ENCODE measurements at regions not wholly inside any gene's neighbourhood (a gene's known extent, or its start where the extent isn't known, plus 50 kb on each side); places are given as distances from the start of the nearest gene placed in this dataset.

DNA sequence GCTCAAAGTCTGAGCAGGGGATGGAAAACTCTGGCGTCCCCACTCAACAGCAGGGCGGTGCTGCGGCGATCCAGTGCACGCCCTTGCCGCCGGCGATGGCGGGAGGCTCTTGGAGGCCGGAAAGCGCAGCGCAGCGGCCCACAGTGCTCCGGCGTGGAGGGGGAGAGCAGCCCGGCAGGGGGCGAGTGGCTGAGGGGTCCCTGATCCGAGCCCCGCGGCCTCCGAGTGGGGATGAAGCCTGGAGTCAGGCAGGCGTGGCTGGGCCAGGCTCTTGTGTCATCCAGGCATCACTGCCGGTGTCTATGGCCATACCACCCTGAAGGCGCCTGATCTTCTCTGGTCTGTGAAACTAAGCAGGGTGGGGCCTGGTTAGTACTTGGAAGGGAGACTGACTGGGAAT lies 183.1 kb downstream of the ALG10 start:
- H3K27ac Mint-ChIP-seq = no peak overlapping the region
- H3K36me3 Mint-ChIP-seq (ENCODE audit: low read depth) = no peaks in the 10 kb centered on the region
- DNase-seq (ENCODE audit: low spot score) = no peak
- no peaks in the 10 kb centered on the region for H3K27me3 Mint-ChIP-seq (ENCODE audit: insufficient read depth)
- H3K9me3 Mint-ChIP-seq = peaks cover 5% of the 10 kb centered on the region
- H3K4me3 Mint-ChIP-seq = no peak overlapping the region
- H3K4me1 Mint-ChIP-seq (ENCODE audit: low read depth) = no peaks in the 10 kb centered on the region
- intact Hi-C loops (cut with micrococcal nuclease) = no loop called here

GRCh38 chr12:34206061-34206785 lies 183.9 kb downstream of the ALG10 start:
- no peaks in the 10 kb centered on the region for H3K27me3 Mint-ChIP-seq (ENCODE audit: insufficient read depth)
- H3K36me3 Mint-ChIP-seq (ENCODE audit: low read depth) = no peaks in the 10 kb centered on the region
- no peak overlapping the region for H3K27ac Mint-ChIP-seq
- intact Hi-C loops (cut with micrococcal nuclease) = no loop called here
- peaks cover 5% of the 10 kb centered on the region for H3K9me3 Mint-ChIP-seq
- no peak overlapping the region for H3K4me3 Mint-ChIP-seq
- no peaks in the 10 kb centered on the region for H3K4me1 Mint-ChIP-seq (ENCODE audit: low read depth)
- DNase-seq (ENCODE audit: low spot score) = no peak

DNA sequence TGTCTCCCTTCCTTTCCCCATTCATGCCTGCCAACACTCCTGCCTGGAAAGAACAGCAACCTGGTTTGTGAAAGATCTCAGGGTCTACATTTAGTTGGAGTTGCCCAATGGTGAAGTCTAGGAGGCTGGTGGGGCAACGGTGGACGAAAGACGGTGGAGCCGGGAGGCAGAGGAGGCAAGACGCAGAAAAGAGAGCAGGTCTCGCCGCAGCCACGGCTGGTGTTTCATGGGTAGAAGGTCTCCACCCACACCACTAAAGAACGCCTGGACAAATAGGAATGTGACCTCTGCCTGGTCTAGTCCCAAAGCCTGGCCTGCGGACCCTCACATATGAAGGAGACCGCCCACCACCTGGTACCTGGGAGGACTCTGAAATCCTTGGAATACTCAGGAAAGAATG lies 185.6 kb downstream of the ALG10 start:
- no peaks in the 10 kb centered on the region for H3K4me1 Mint-ChIP-seq (ENCODE audit: low read depth)
- peaks cover 5% of the 10 kb centered on the region for H3K9me3 Mint-ChIP-seq
- intact Hi-C loops (cut with micrococcal nuclease) = no loop called here
- no peak overlapping the region for H3K27ac Mint-ChIP-seq
- H3K36me3 Mint-ChIP-seq (ENCODE audit: low read depth) = no peaks in the 10 kb centered on the region
- no peaks in the 10 kb centered on the region for H3K27me3 Mint-ChIP-seq (ENCODE audit: insufficient read depth)
- no peak for DNase-seq (ENCODE audit: low spot score)
- no peak overlapping the region for H3K4me3 Mint-ChIP-seq

GRCh38 chr12:34208331-34209258 lies 186.3 kb downstream of the ALG10 start:
- no peaks in the 10 kb centered on the region for H3K36me3 Mint-ChIP-seq (ENCODE audit: low read depth)
- H3K27me3 Mint-ChIP-seq (ENCODE audit: insufficient read depth) = no peaks in the 10 kb centered on the region
- H3K4me1 Mint-ChIP-seq (ENCODE audit: low read depth) = no peaks in the 10 kb centered on the region
- H3K4me3 Mint-ChIP-seq = no peak overlapping the region
- intact Hi-C loops (cut with micrococcal nuclease) = no loop called here
- peaks cover 5% of the 10 kb centered on the region for H3K9me3 Mint-ChIP-seq
- no peak overlapping the region for H3K27ac Mint-ChIP-seq
- no peak for DNase-seq (ENCODE audit: low spot score)

DNA sequence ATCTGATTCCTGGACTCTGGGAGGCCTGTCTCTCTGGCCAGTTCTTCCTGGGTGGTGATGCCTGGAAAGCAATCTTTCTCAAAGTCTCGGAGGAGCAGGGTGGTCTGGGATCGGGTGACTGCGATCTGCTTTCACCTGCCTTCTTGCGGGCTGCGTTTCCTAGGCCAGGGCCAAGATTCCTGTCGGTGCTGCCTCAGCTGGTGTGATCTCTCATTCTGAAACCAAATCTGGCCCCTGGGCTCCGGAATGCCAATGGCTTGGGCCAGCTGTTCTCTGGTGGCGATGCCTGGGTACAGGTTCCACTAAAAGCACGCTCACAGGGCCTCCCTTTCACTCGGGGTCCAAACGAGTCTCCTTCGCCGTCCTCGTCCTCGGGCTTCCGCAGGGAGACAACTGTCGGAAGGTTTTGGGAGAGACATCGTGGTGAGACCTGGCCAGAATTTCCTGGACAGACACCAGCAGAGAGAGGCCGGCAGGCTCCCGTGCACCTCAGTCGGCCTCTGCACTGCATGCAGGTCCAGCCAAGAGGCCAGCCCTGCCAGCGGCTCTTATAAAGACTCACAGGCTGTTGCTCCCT lies 187.1 kb downstream of the ALG10 start:
- H3K27ac Mint-ChIP-seq = no peak overlapping the region
- no peak for DNase-seq (ENCODE audit: low spot score)
- no peak overlapping the region for H3K4me3 Mint-ChIP-seq
- H3K4me1 Mint-ChIP-seq (ENCODE audit: low read depth) = no peaks in the 10 kb centered on the region
- H3K9me3 Mint-ChIP-seq = peaks cover 5% of the 10 kb centered on the region
- intact Hi-C loops (cut with micrococcal nuclease) = no loop called here
- no peaks in the 10 kb centered on the region for H3K36me3 Mint-ChIP-seq (ENCODE audit: low read depth)
- H3K27me3 Mint-ChIP-seq (ENCODE audit: insufficient read depth) = no peaks in the 10 kb centered on the region

GRCh38 chr12:34210183-34210582 lies 187.9 kb downstream of the ALG10 start:
- H3K36me3 Mint-ChIP-seq (ENCODE audit: low read depth) = no peaks in the 10 kb centered on the region
- H3K27me3 Mint-ChIP-seq (ENCODE audit: insufficient read depth) = no peaks in the 10 kb centered on the region
- H3K27ac Mint-ChIP-seq = no peak overlapping the region
- DNase-seq (ENCODE audit: low spot score) = no peak
- no peak overlapping the region for H3K4me3 Mint-ChIP-seq
- H3K4me1 Mint-ChIP-seq (ENCODE audit: low read depth) = no peaks in the 10 kb centered on the region
- intact Hi-C loops (cut with micrococcal nuclease) = no loop called here
- H3K9me3 Mint-ChIP-seq = peaks cover 5% of the 10 kb centered on the region

DNA sequence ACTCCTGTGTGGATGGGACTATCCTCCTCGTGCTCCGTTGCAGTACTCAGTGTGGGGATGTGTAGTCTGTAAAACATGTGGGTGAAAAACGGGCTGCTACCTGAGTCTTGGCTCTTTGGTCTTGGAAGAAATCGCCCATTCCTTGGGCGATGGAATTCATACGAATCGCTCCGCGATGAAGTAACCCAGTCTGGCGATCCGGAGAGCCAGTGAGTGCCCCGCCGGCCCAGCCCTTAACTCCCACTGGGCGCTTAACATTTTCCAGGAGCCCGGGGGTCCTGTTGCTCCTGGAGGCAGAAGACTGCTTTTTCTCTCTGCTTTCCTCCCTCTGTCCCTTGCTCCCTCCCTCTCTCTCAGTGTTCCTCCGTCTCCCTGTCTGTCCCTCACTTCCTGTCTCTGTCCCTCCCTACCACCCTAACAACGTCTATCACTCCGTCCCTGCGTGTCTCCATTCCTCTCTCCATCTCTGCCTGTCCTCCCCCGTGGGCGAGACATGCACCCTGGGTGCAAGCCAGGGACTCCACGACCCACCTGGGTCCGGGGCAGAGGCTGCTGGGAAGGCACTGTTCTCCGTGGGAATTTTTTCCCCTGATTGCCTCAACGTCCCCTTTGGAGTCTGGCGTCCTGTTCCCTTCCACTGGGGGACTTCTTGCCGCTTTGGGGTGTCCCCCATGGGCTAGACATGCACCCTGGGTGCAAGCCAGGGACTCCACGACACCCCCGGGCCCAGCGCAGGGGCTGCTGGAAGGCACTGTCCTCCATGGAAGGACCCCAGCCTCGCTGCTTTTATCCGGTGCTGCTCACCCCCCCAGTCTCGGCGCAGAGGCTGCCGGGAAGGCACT lies 188.6 kb downstream of the ALG10 start:
- H3K9me3 Mint-ChIP-seq = peaks cover 5% of the 10 kb centered on the region
- no peak overlapping the region for H3K4me3 Mint-ChIP-seq
- intact Hi-C loops (cut with micrococcal nuclease) = no loop called here
- no peaks in the 10 kb centered on the region for H3K36me3 Mint-ChIP-seq (ENCODE audit: low read depth)
- DNase-seq (ENCODE audit: low spot score) = no peak
- no peaks in the 10 kb centered on the region for H3K27me3 Mint-ChIP-seq (ENCODE audit: insufficient read depth)
- no peaks in the 10 kb centered on the region for H3K4me1 Mint-ChIP-seq (ENCODE audit: low read depth)
- no peak overlapping the region for H3K27ac Mint-ChIP-seq

- DNase-seq (ENCODE audit: low spot score) = no peak
- Mint-ChIP-seq H3K27ac (no peak overlapping the region), H3K4me1 (ENCODE audit: low read depth) (no peaks in the 10 kb centered on the region), H3K27me3 (ENCODE audit: insufficient read depth) (no peaks in the 10 kb centered on the region), H3K36me3 (ENCODE audit: low read depth) (no peaks in the 10 kb centered on the region), H3K9me3 (no peaks in the 10 kb centered on the region), H3K4me3 (no peak overlapping the region)
- intact Hi-C loops (cut with micrococcal nuclease) = no loop called here
Observed at GRCh38 chr12:34212651-34213050, 190.4 kb downstream of the ALG10 start.

DNA sequence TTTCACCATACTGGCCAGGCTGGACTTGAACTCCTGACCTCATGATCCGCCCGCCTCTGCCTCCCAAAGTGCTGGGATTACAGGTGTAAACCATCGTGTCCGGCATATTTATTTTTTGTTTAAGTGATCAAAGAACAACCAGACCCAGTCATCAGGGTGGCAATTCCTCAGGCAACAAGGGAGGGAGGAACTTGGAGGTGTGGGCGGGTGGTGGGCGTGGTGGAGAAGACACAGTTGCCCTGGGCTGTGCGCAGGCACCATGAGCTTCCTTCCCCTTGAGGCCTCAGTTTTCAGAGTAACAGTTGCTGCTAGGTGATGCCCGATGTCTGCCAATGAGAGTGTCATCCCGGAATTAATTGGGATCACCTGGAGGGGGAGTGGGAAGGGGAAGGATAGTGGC lies 191.7 kb downstream of the ALG10 start:
- H3K36me3 Mint-ChIP-seq (ENCODE audit: low read depth) = no peaks in the 10 kb centered on the region
- no peak overlapping the region for H3K27ac Mint-ChIP-seq
- peaks cover 7% of the 10 kb centered on the region for H3K4me1 Mint-ChIP-seq (ENCODE audit: low read depth)
- DNase-seq (ENCODE audit: low spot score) = no peak
- no peaks in the 10 kb centered on the region for H3K9me3 Mint-ChIP-seq
- H3K4me3 Mint-ChIP-seq = no peak overlapping the region
- intact Hi-C loops (cut with micrococcal nuclease) = no loop called here
- H3K27me3 Mint-ChIP-seq (ENCODE audit: insufficient read depth) = peaks cover 4% of the 10 kb centered on the region

DNA sequence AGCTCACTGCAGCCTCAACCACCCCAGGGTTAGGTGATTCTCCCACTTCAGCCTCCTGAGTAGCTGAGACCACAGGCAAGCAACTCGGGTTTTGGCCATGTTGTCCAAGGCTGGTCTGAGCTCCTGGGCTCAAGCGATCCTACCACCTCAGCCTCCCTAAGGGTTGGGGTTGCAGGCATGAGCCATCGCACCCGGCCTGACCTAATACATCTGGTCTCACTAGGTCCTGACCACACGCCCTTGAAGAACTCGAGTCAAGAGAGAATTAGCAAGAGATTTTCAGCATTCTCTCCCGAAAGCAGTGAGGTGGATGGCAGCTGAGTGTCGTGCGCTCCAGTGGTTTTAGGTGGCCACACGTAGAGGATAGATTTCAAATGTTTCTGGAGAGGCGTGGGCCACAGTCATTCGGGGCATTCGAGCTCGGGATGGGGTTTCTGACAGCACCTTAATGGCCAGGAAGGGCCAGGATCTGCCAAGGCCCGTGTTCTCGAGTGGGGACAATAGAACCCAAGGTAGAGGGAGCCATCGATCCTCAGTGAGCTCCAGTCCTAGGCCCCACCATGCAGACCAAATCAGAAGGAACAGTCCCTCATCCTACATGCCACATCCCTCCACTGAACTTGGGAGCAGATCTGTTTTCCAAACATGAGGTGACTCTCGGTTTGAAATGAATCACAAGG lies 193.1 kb downstream of the ALG10 start:
- DNase-seq (ENCODE audit: low spot score) = no peak
- peaks cover 4% of the 10 kb centered on the region for H3K27me3 Mint-ChIP-seq (ENCODE audit: insufficient read depth)
- intact Hi-C loops (cut with micrococcal nuclease) = no loop called here
- no peaks in the 10 kb centered on the region for H3K9me3 Mint-ChIP-seq
- no peak overlapping the region for H3K4me3 Mint-ChIP-seq
- H3K4me1 Mint-ChIP-seq (ENCODE audit: low read depth) = peaks cover 7% of the 10 kb centered on the region
- no peaks in the 10 kb centered on the region for H3K36me3 Mint-ChIP-seq (ENCODE audit: low read depth)
- no peak overlapping the region for H3K27ac Mint-ChIP-seq

- no peak overlapping the region for H3K4me3 Mint-ChIP-seq
- no peaks in the 10 kb centered on the region for H3K9me3 Mint-ChIP-seq
- intact Hi-C loops (cut with micrococcal nuclease) = no loop called here
- no peak for DNase-seq (ENCODE audit: low spot score)
- peaks cover 7% of the 10 kb centered on the region for H3K4me1 Mint-ChIP-seq (ENCODE audit: low read depth)
- no peak overlapping the region for H3K27ac Mint-ChIP-seq
- H3K36me3 Mint-ChIP-seq (ENCODE audit: low read depth) = no peaks in the 10 kb centered on the region
- H3K27me3 Mint-ChIP-seq (ENCODE audit: insufficient read depth) = peaks cover 4% of the 10 kb centered on the region
Observed at GRCh38 chr12:34215893-34216285, 193.6 kb downstream of the ALG10 start.

- Mint-ChIP-seq H3K9me3 (no peaks in the 10 kb centered on the region), H3K36me3 (ENCODE audit: low read depth) (no peaks in the 10 kb centered on the region), H3K27ac (no peak overlapping the region), H3K4me3 (no peak overlapping the region), H3K4me1 (ENCODE audit: low read depth) (peaks cover 7% of the 10 kb centered on the region), H3K27me3 (ENCODE audit: insufficient read depth) (peaks cover 4% of the 10 kb centered on the region)
- DNase-seq (ENCODE audit: low spot score) = no peak
- intact Hi-C loops (cut with micrococcal nuclease) = loop anchor here (1.0 kb wide), 4 partner anchors 94 to 1461 kb away; no protein-coding TSS in a partner anchor
Observed at GRCh38 chr12:34217660-34218059, 195.4 kb downstream of the ALG10 start.
